Thyroid gland (tissue), 4 donors: ENCODE measurements at regions not wholly inside any gene's neighbourhood (a gene's known extent, or its start where the extent isn't known, plus 50 kb on each side); places are given as distances from the start of the nearest gene placed in this dataset.

Experiments
- DNase-seq, 2 donors: peaks; one replicate each; pipeline ENCODE4 v3.0.0-alpha.2; 2019
- H3K27ac ChIP-seq, 3 donors: fragments of 200-600 bp; sonication (generic); 1 replicate in 2 of 3; 2 replicates in 1 of 3; pipeline ENCODE4 v1.5.1; 2016 to 2019; ENCODE audit warnings: mild to moderate bottlenecking in 1 of 3, moderate library complexity in 1 of 3
- H3K27me3 ChIP-seq: fragments of 200-600 bp; sonication (generic); one replicate; pipeline ENCODE4 v1.5.1; 2019
- H3K36me3 ChIP-seq, 2 donors: fragments of 200-600 bp; sonication (generic); one replicate each; pipeline ENCODE4 v1.5.1; 2016 to 2019
- H3K4me1 ChIP-seq, 2 donors: fragments of 200-600 bp; sonication (generic); one replicate each; pipeline ENCODE4 v1.5.1; 2017 to 2019
- H3K4me3 ChIP-seq, 3 donors: fragments of 200-600 bp; sonication (generic); replicated peaks in 1 of 3; 1 replicate in 2 of 3; 2 replicates in 1 of 3; pipeline ENCODE4 v1.5.1; 2016; ENCODE audit warnings: mild to moderate bottlenecking in 1 of 3
- H3K9me3 ChIP-seq: fragments of 200-600 bp; sonication (generic); one replicate; pipeline ENCODE4 v1.5.1; 2017
- CTCF ChIP-seq, 6 experiments: fragments of 200-600 bp in 3 of 6; fragments of 450-650 bp in 3 of 6; sonication (generic) in 3 of 6; IDR thresholded peaks; one replicate each; pipeline ENCODE4 v1.5.1; 2016 to 2019; ENCODE audit warnings: antibody characterized with exemption in 6 of 6, mild to moderate bottlenecking in 2 of 6, inconsistent platforms in 1 of 6, moderate library complexity in 1 of 6
- POLR2A ChIP-seq, 2 donors: fragments of 450-650 bp; IDR thresholded peaks; one replicate each; pipeline ENCODE4 v1.6.1; 2017; ENCODE audit warnings: antibody characterized with exemption in 2 of 2, mild to moderate bottlenecking in 2 of 2, moderate library complexity in 1 of 2
- WGBS, 2 donors: methylation state at CpG; one replicate each; pipeline ENCODE4 v1.1.5; 2017; 5-methylcytosine and 5-hydroxymethylcytosine counted together
- intact Hi-C: fragments of 100-400 bp; cut with DNase I; formaldehyde crosslinking; loops from one replicate; pipeline ENCODE4 v1.15.1; 2023

DNA sequence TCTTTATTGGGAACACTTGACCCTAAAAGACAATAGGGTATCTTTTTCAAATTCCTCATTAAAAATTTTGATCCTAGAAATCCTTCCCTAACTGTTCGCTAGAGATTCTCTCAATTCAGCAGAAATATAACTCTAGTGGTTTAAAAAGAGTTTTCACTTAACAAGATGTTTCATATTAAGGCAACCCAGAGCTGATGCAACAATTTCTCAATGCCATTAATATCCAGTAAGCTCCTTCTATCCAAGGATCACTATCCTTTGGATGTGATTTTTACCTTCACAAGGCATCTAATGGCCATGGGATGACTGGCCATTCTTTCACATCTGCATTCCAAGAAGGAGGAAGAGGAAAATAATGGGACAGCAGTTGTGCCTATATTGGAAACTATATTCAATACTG, 183.4 kb downstream of the ANKRD50 start:
- intact Hi-C loops: no loop called here
- Histone ChIP-seq H3K4me1 (no peaks in the 10 kb centered on the region), H3K4me3 (no peak overlapping the region), H3K36me3 (no peaks in the 10 kb centered on the region), H3K27me3 (no peaks in the 10 kb centered on the region), H3K27ac (no peak overlapping the region), H3K9me3 (no peaks in the 10 kb centered on the region)
- DNase-seq: no peak
- TF ChIP-seq POLR2A (IDR thresholded peaks at IDR 0.05): no peak
- no peak for TF ChIP-seq CTCF (IDR thresholded peaks at IDR 0.05)
- 93 to 100% methylated on average over 1 of the region's 1 CpG for WGBS, 2 donors

DNA sequence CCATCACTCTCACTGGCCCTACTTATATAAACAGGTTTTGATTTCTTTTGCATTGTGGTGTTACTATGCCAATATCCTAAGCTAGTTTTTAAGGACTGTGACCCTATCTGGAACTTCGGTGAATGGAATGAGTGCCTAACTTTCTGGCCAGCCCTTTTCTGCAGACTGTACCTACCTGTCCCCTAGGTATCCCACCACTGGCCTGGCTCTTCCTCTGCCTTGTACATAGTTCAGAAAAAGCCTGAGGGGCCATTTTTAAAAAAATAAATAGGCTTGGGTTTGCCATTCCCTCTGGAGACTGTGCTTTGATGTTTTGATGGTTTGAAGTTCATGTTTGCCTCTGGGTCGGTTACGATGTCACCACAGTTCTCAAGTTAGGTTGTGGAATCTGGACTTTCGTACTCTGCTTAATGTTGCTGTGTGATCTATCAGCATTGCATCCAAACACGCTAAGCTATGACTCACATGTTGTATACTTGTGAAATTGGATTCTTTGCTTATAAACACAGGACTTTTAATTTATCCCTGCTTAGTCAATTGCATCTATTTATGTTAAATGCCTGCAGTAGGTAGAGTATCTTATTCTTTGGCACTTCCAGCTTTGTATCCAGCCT, 182.0 kb downstream of the ANKRD50 start:
- DNase-seq: no peak
- no peak overlapping the region for H3K4me3 ChIP-seq
- WGBS, 2 donors: 80 to 86% methylated on average over 5 of the region's 5 CpGs
- H3K27ac ChIP-seq: no peak overlapping the region
- TF ChIP-seq POLR2A (IDR thresholded peaks at IDR 0.05) (no peak), CTCF (IDR thresholded peaks at IDR 0.05) (no peak)
- H3K27me3 ChIP-seq: no peaks in the 10 kb centered on the region
- H3K9me3 ChIP-seq: no peaks in the 10 kb centered on the region
- H3K4me1 ChIP-seq: no peaks in the 10 kb centered on the region
- H3K36me3 ChIP-seq: no peaks in the 10 kb centered on the region
- intact Hi-C loops: no loop called here

GRCh38 chr4:124534131-124534530, 178.4 kb downstream of the ANKRD50 start:
- Histone ChIP-seq H3K4me1 (no peaks in the 10 kb centered on the region), H3K4me3 (no peak overlapping the region), H3K36me3 (no peaks in the 10 kb centered on the region), H3K9me3 (no peaks in the 10 kb centered on the region), H3K27me3 (no peaks in the 10 kb centered on the region), H3K27ac (no peak overlapping the region)
- intact Hi-C loops: no loop called here
- 95% methylated on average over 2 of the region's 2 CpGs for WGBS, 2 donors
- no peak for DNase-seq
- no peak for TF ChIP-seq POLR2A (IDR thresholded peaks at IDR 0.05)
- TF ChIP-seq CTCF (IDR thresholded peaks at IDR 0.05): no peak

DNA sequence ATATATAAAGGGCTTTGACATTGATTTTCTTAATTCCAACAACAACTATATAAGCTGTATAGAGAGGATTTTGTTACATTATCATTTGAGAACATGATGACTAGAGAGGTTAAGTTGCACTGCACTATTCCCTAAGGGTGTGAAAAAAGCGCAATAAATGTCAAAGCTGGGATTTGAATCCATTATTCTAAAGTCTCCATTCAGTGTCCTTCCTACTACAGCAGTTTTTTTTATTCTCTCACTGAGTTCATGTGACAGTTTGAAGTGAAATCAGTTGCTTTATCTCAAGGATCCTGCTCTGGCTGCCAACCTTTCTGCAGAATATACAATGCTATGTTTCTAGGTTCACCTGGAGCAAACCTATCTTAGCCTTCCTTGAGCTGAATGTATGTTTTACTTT, 177.5 kb downstream of the ANKRD50 start:
- Histone ChIP-seq H3K36me3 (no peaks in the 10 kb centered on the region), H3K4me3 (no peak overlapping the region), H3K9me3 (no peaks in the 10 kb centered on the region), H3K27ac (no peak overlapping the region), H3K4me1 (no peaks in the 10 kb centered on the region), H3K27me3 (no peaks in the 10 kb centered on the region)
- 90 to 92% methylated on average over 1 of the region's 1 CpG for WGBS, 2 donors
- intact Hi-C loops: no loop called here
- no peak for DNase-seq
- no peak for TF ChIP-seq POLR2A (IDR thresholded peaks at IDR 0.05)
- no peak for TF ChIP-seq CTCF (IDR thresholded peaks at IDR 0.05)

GRCh38 chr4:124536946-124537345, 175.6 kb downstream of the ANKRD50 start:
- Histone ChIP-seq H3K27ac (no peak overlapping the region), H3K4me1 (no peaks in the 10 kb centered on the region), H3K27me3 (no peaks in the 10 kb centered on the region), H3K9me3 (no peaks in the 10 kb centered on the region), H3K4me3 (no peak overlapping the region), H3K36me3 (no peaks in the 10 kb centered on the region)
- intact Hi-C loops: no loop called here
- WGBS, 2 donors: 92 to 95% methylated on average over 4 of the region's 4 CpGs
- DNase-seq: no peak
- TF ChIP-seq POLR2A (IDR thresholded peaks at IDR 0.05): no peak
- no peak for TF ChIP-seq CTCF (IDR thresholded peaks at IDR 0.05)
